ENCODE measurements at regions not wholly inside any gene's neighbourhood (a gene's known extent, or its start where the extent isn't known, plus 50 kb on each side); places are given as distances from the start of the nearest gene placed in this dataset.

- DNase-seq: no peak
Measured at GRCh38 chr16:51707666-51708065, 556.6 kb upstream of the SALL1 start.

GRCh38 chr16:51705142-51705541 is 554.1 kb upstream of the SALL1 start:
- no peak for DNase-seq

- DNase-seq: no peak
Measured at GRCh38 chr16:51701025-51701424, 550.0 kb upstream of the SALL1 start.

- DNase-seq: no peak
Measured at GRCh38 chr16:51699686-51700396, 548.8 kb upstream of the SALL1 start.

- no peak for DNase-seq
Measured at GRCh38 chr16:51698647-51699046, 547.6 kb upstream of the SALL1 start.

- DNase-seq: no peak
Measured at GRCh38 chr16:51697454-51697853, 546.4 kb upstream of the SALL1 start.

- no peak for DNase-seq
Measured at GRCh38 chr16:51696376-51696775, 545.3 kb upstream of the SALL1 start.

GRCh38 chr16:51691109-51691508 is 540.0 kb upstream of the SALL1 start:
- no peak for DNase-seq

- DNase-seq: no peak
Measured at GRCh38 chr16:51685498-51685897, 534.4 kb upstream of the SALL1 start.

GRCh38 chr16:51683882-51684281 is 532.8 kb upstream of the SALL1 start:
- DNase-seq: no peak

GRCh38 chr16:51682905-51683304 is 531.8 kb upstream of the SALL1 start:
- DNase-seq: no peak

- no peak for DNase-seq
Measured at GRCh38 chr16:51674615-51675014, 523.5 kb upstream of the SALL1 start.

GRCh38 chr16:51670527-51670926 is 519.5 kb upstream of the SALL1 start:
- DNase-seq: no peak

- DNase-seq: no peak
Measured at GRCh38 chr16:51666821-51667220, 515.8 kb upstream of the SALL1 start.

GRCh38 chr16:51666074-51666473 is 515.0 kb upstream of the SALL1 start:
- no peak for DNase-seq

GRCh38 chr16:51665436-51665998 is 514.4 kb upstream of the SALL1 start:
- DNase-seq: no peak

- DNase-seq: no peak
Measured at GRCh38 chr16:51658531-51658930, 507.5 kb upstream of the SALL1 start.

GRCh38 chr16:51657848-51658247 is 506.8 kb upstream of the SALL1 start:
- no peak for DNase-seq

- no peak for DNase-seq
Measured at GRCh38 chr16:51655249-51655648, 504.2 kb upstream of the SALL1 start.

- no peak for DNase-seq
Measured at GRCh38 chr16:51651061-51651466, 500.0 kb upstream of the SALL1 start.

- no peak for DNase-seq
Measured at GRCh38 chr16:51649631-51650030, 498.6 kb upstream of the SALL1 start.

- no peak for DNase-seq
Measured at GRCh38 chr16:51648526-51648925, 497.5 kb upstream of the SALL1 start.

- DNase-seq: no peak
Measured at GRCh38 chr16:51641191-51641765, 490.2 kb upstream of the SALL1 start.

GRCh38 chr16:51640196-51640595 is 489.1 kb upstream of the SALL1 start:
- no peak for DNase-seq
